ENCODE measurements at regions not wholly inside any gene's neighbourhood (a gene's known extent, or its start where the extent isn't known, plus 50 kb on each side); places are given as distances from the start of the nearest gene placed in this dataset.

GRCh38 chr9:135304886-135305285 lies 174.7 kb upstream of the PPP1R26 start:
- TF ChIP-seq CTCF (IDR thresholded peaks at IDR 0.05) (no peak), POLR2A (IDR thresholded peaks at IDR 0.05) (no peak)
